C4-2B (cell line): ENCODE measurements at regions not wholly inside any gene's neighbourhood (a gene's known extent, or its start where the extent isn't known, plus 50 kb on each side); places are given as distances from the start of the nearest gene placed in this dataset.

ENCODE experiments used
- ZFX ChIP-seq: fragments of 450-650 bp; IDR thresholded peaks from 2 replicates; pipeline ENCODE4 v1.6.1; 2017
- TF ChIP-seq, protein P1 (sequence below): fragments of 450-650 bp; conservative IDR thresholded peaks from 2 replicates; pipeline ENCODE4 v1.5.1; 2017; ENCODE audit warnings: mild to moderate bottlenecking

DNA sequence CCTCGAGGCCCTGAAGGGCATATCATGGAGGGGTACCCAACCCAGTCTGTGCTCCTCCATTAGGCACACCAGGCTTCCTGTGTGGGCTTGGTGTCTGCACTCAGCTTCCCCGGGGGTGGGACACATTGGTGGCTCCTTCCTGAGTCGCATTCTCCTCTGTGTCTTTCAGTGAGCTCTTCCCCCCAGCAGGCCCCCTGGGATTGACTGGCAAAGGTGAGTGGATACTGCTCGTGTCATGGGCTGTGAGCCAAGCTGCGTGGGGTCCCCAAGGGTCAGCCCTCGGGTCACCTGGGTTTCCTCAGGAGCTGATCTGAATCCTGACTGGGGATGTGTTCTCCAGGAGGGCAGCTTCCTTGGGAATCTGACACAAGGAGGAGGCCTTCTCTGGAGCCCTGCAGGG lies 231.0 kb downstream of the SNRPN start:
- TF ChIP-seq, protein P1, sequence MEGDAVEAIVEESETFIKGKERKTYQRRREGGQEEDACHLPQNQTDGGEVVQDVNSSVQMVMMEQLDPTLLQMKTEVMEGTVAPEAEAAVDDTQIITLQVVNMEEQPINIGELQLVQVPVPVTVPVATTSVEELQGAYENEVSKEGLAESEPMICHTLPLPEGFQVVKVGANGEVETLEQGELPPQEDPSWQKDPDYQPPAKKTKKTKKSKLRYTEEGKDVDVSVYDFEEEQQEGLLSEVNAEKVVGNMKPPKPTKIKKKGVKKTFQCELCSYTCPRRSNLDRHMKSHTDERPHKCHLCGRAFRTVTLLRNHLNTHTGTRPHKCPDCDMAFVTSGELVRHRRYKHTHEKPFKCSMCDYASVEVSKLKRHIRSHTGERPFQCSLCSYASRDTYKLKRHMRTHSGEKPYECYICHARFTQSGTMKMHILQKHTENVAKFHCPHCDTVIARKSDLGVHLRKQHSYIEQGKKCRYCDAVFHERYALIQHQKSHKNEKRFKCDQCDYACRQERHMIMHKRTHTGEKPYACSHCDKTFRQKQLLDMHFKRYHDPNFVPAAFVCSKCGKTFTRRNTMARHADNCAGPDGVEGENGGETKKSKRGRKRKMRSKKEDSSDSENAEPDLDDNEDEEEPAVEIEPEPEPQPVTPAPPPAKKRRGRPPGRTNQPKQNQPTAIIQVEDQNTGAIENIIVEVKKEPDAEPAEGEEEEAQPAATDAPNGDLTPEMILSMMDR, result no peak
- TF ChIP-seq ZFX, result no peak
